ENCODE measurements at regions not wholly inside any gene's neighbourhood (a gene's known extent, or its start where the extent isn't known, plus 50 kb on each side); places are given as distances from the start of the nearest gene placed in this dataset.

GRCh38 chr19:27716922-27717321 lies 1496.0 kb downstream of the UQCRFS1 start:
- no peak for TF ChIP-seq CTCF (IDR thresholded peaks at IDR 0.05)
- TF ChIP-seq POLR2A (IDR thresholded peaks at IDR 0.05), result no peak
- no peak for TF ChIP-seq EP300 (IDR thresholded peaks at IDR 0.05)
